ENCODE measurements at regions not wholly inside any gene's neighbourhood (a gene's known extent, or its start where the extent isn't known, plus 50 kb on each side); places are given as distances from the start of the nearest gene placed in this dataset.
"Not testable (repeated sequence)": the region's sequence is repeated elsewhere in the genome, so short reads cannot be mapped to it uniquely, and the experiment has no call there.

- DNase-seq (ENCODE audit: low read depth in 2 of 2) = peak in 1 of 2 donors; percentile 6
These were observed 144.6 kb upstream of the ZNF366 start for GRCh38 chr5:72651779-72652178.

- no peak for DNase-seq (ENCODE audit: low read depth in 2 of 2)
These were observed 143.9 kb upstream of the ZNF366 start for GRCh38 chr5:72651109-72651508.

- peak in 1 of 2 donors; percentile 24 for DNase-seq (ENCODE audit: low read depth in 2 of 2)
These were observed 142.2 kb upstream of the ZNF366 start for GRCh38 chr5:72649449-72649848.

- no peak for DNase-seq (ENCODE audit: low read depth in 2 of 2)
These were observed 141.3 kb upstream of the ZNF366 start for GRCh38 chr5:72648480-72648879.

- DNase-seq (ENCODE audit: low read depth in 2 of 2) = peak in 1 of 2 donors; percentile 34
These were observed 140.6 kb upstream of the ZNF366 start for GRCh38 chr5:72647806-72648205.

GRCh38 chr5:72646246-72646866, 139.1 kb upstream of the ZNF366 start:
- no peak for DNase-seq (ENCODE audit: low read depth in 2 of 2)

- no peak for DNase-seq (ENCODE audit: low read depth in 2 of 2)
These were observed 138.0 kb upstream of the ZNF366 start for GRCh38 chr5:72645064-72645846.

GRCh38 chr5:72644296-72644695, 137.1 kb upstream of the ZNF366 start:
- DNase-seq (ENCODE audit: low read depth in 2 of 2) = no peak

- DNase-seq (ENCODE audit: low read depth in 2 of 2) = no peak
These were observed 134.0 kb upstream of the ZNF366 start for GRCh38 chr5:72641164-72641563.

- no peak for DNase-seq (ENCODE audit: low read depth in 2 of 2)
These were observed 129.8 kb upstream of the ZNF366 start for GRCh38 chr5:72637058-72637457.

- not testable (repeated sequence) for DNase-seq (ENCODE audit: low read depth in 2 of 2)
These were observed 129.4 kb upstream of the ZNF366 start for GRCh38 chr5:72636565-72636964.

GRCh38 chr5:72634444-72634843, 127.2 kb upstream of the ZNF366 start:
- DNase-seq (ENCODE audit: low read depth in 2 of 2) = peak in 1 of 2 donors; percentile 37

GRCh38 chr5:72633649-72634048, 126.4 kb upstream of the ZNF366 start:
- DNase-seq (ENCODE audit: low read depth in 2 of 2) = no peak

GRCh38 chr5:72633041-72633445, 125.8 kb upstream of the ZNF366 start:
- DNase-seq (ENCODE audit: low read depth in 2 of 2) = no peak

GRCh38 chr5:72630721-72631120, 123.5 kb upstream of the ZNF366 start:
- DNase-seq (ENCODE audit: low read depth in 2 of 2) = no peak

GRCh38 chr5:72630081-72630480, 122.9 kb upstream of the ZNF366 start:
- no peak for DNase-seq (ENCODE audit: low read depth in 2 of 2)

- DNase-seq (ENCODE audit: low read depth in 2 of 2) = no peak
These were observed 121.7 kb upstream of the ZNF366 start for GRCh38 chr5:72628771-72629371.

GRCh38 chr5:72625332-72625731, 118.1 kb upstream of the ZNF366 start:
- no peak for DNase-seq (ENCODE audit: low read depth in 2 of 2)

- DNase-seq (ENCODE audit: low read depth in 2 of 2) = peak; percentile 28 to 80
These were observed 117.5 kb upstream of the ZNF366 start for GRCh38 chr5:72624641-72625236.

- no peak for DNase-seq (ENCODE audit: low read depth in 2 of 2)
These were observed 116.7 kb upstream of the ZNF366 start for GRCh38 chr5:72623936-72624335.

- DNase-seq (ENCODE audit: low read depth in 2 of 2) = no peak
These were observed 116.1 kb upstream of the ZNF366 start for GRCh38 chr5:72623323-72623722.

GRCh38 chr5:72622170-72622760, 115.1 kb upstream of the ZNF366 start:
- DNase-seq (ENCODE audit: low read depth in 2 of 2) = no peak
